Esophagus squamous epithelium (tissue), 4 donors: ENCODE measurements at regions not wholly inside any gene's neighbourhood (a gene's known extent, or its start where the extent isn't known, plus 50 kb on each side); places are given as distances from the start of the nearest gene placed in this dataset.

Source experiments
- POLR2A ChIP-seq, 4 donors: fragments of 450-650 bp; IDR thresholded peaks; one replicate each; pipeline ENCODE4 v1.6.1; 2017; ENCODE audit warnings: antibody characterized with exemption in 4 of 4, mild to moderate bottlenecking in 4 of 4, moderate library complexity in 3 of 4
- TF ChIP-seq, protein P1 (sequence below), 6 experiments: fragments of 450-650 bp in 4 of 6; fragments of 200-600 bp in 2 of 6; sonication (generic) in 2 of 6; IDR thresholded peaks; one replicate each; pipeline ENCODE4 v1.5.1; 2016 to 2019; ENCODE audit warnings: antibody characterized with exemption in 6 of 6, mild to moderate bottlenecking in 4 of 6, moderate library complexity in 4 of 6

DNA sequence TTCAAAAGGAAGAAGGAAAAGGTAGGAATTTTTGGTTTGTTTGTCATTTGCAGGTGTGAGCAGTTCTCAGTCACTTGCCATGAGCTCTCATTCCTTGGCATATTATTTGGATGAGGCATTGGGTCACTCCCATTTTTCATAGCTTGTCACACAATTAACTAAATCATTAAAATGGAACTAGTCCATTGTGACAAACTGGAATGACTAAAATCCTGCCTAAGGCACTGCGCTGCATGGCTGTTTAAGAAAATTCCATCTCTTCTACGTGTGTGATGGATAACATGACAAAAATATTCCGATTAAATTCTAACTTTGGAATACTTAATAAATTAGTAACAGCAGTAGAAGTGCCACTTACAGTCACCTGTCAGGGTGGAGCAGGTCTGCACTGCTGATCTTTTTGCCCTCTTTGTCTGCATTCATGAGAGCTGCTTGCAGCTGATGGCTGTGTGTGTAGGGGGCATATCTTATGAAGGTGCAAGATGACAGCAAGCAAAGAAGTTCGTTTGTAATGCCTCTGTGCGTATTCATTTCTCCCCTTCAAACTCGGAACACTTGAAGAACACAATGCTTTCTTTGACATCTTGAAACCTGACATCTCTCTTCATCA is 1292.6 kb upstream of the MAP3K7 start:
- TF ChIP-seq, protein P1, sequence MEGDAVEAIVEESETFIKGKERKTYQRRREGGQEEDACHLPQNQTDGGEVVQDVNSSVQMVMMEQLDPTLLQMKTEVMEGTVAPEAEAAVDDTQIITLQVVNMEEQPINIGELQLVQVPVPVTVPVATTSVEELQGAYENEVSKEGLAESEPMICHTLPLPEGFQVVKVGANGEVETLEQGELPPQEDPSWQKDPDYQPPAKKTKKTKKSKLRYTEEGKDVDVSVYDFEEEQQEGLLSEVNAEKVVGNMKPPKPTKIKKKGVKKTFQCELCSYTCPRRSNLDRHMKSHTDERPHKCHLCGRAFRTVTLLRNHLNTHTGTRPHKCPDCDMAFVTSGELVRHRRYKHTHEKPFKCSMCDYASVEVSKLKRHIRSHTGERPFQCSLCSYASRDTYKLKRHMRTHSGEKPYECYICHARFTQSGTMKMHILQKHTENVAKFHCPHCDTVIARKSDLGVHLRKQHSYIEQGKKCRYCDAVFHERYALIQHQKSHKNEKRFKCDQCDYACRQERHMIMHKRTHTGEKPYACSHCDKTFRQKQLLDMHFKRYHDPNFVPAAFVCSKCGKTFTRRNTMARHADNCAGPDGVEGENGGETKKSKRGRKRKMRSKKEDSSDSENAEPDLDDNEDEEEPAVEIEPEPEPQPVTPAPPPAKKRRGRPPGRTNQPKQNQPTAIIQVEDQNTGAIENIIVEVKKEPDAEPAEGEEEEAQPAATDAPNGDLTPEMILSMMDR (IDR thresholded peaks at IDR 0.05) = no peak
- TF ChIP-seq POLR2A (IDR thresholded peaks at IDR 0.05) = no peak
